K562 (cell line): ENCODE measurements at regions not wholly inside any gene's neighbourhood (a gene's known extent, or its start where the extent isn't known, plus 50 kb on each side); places are given as distances from the start of the nearest gene placed in this dataset.

Experiments used
- EZH2 ChIP-seq: IDR thresholded peaks from 2 replicates; pipeline ENCODE4 v1.6.1; 2012; ENCODE audit warnings: low read depth, mild to moderate bottlenecking, inconsistent platforms, low read length, borderline replicate concordance
- MAZ ChIP-seq, 2 experiments: fragments of 450-650 bp in 1 of 2; sonication (generic) in 1 of 2; formaldehyde crosslinking; IDR thresholded peaks in 1 of 2; conservative IDR thresholded peaks in 1 of 2; 2 replicates each; pipeline versions ENCODE4 v1.4.0 to v1.5.0; 2020; ENCODE audit warnings: mild to moderate bottlenecking in 1 of 2, missing genetic modification reagents in 1 of 2
- NR4A1 ChIP-seq, 2 experiments: fragments of 250-450 bp in 1 of 2; fragments of 450-650 bp in 1 of 2; sonication (Bioruptor Pico) in 1 of 2; IDR thresholded peaks; 2 replicates each; pipeline versions ENCODE4 v1.4.0 to v1.6.1; 2016 to 2020; ENCODE audit warnings: mild to moderate bottlenecking in 2 of 2, missing compliant biosample characterization in 1 of 2, missing genetic modification characterization in 1 of 2, moderate library complexity in 1 of 2
- POLR2A ChIP-seq: fragments of 450-650 bp; conservative IDR thresholded peaks from 2 replicates; pipeline ENCODE4 v1.6.1; 2016
- RAD21 ChIP-seq, 2 experiments: fragments of 250-450 bp in 1 of 2; fragments of 450-650 bp in 1 of 2; sonication (Bioruptor Pico) in 1 of 2; formaldehyde crosslinking in 1 of 2; IDR thresholded peaks in 1 of 2; conservative IDR thresholded peaks in 1 of 2; 2 replicates each; pipeline versions ENCODE4 v1.4.0 to v1.8.0; 2020 to 2022; ENCODE audit warnings: mild to moderate bottlenecking in 2 of 2, moderate library complexity in 1 of 2
- RBM14 ChIP-seq: fragments of 200-400 bp; formaldehyde crosslinking; IDR thresholded peaks from 2 replicates; pipeline ENCODE4 v1.6.1; 2018; ENCODE audit warnings: low read depth, mild to moderate bottlenecking, low read length, moderate library complexity, borderline replicate concordance; ENCODE audit not compliant: insufficient read depth
- SIN3A ChIP-seq, 2 experiments: fragments of 150-350 bp in 1 of 2; IDR thresholded peaks; 2 replicates each; pipeline ENCODE4 v1.6.1; 2011 to 2016; ENCODE audit warnings: borderline replicate concordance in 2 of 2, low read depth in 2 of 2, low read length in 2 of 2, mild to moderate bottlenecking in 2 of 2, moderate library complexity in 2 of 2; ENCODE audit not compliant: control insufficient read depth in 1 of 2
- TRIM28 ChIP-seq: fragments of 450-650 bp; IDR thresholded peaks from 2 replicates; pipeline ENCODE4 v1.6.1; 2017
- YY1 ChIP-seq, 3 experiments: IDR thresholded peaks; 2 replicates each; pipeline ENCODE4 v1.6.1; 2011; ENCODE audit warnings: low read length in 2 of 3, mild to moderate bottlenecking in 2 of 3, moderate library complexity in 2 of 3, borderline replicate concordance in 1 of 3, control low read depth in 1 of 3, low read depth in 1 of 3; ENCODE audit not compliant: insufficient read depth in 3 of 3, insufficient replicate concordance in 2 of 3, control insufficient read depth in 1 of 3, insufficient read length in 1 of 3; ENCODE audit errors: extremely low read depth in 1 of 3
- TF ChIP-seq, protein P1 (sequence below), 3 experiments: IDR thresholded peaks in 2 of 3; conservative IDR thresholded peaks in 1 of 3; 2 replicates each; pipeline ENCODE4 v1.5.1; 2011 to 2012; ENCODE audit warnings: low read length in 3 of 3, mild to moderate bottlenecking in 3 of 3, control low read depth in 2 of 3, improper control_type of control experiment in 1 of 3, inconsistent platforms in 1 of 3, low read depth in 1 of 3, mixed read lengths in 1 of 3, moderate library complexity in 1 of 3; ENCODE audit not compliant: insufficient read depth in 2 of 3
- TF ChIP-seq, protein P2 (sequence below): fragments of 250-450 bp; sonication (Bioruptor Pico); IDR thresholded peaks from 2 replicates; pipeline ENCODE4 v1.5.0; 2020; ENCODE audit warnings: mild to moderate bottlenecking, borderline replicate concordance
- TF ChIP-seq, protein P3 (sequence below), 2 experiments: IDR thresholded peaks; 2 replicates each; pipeline ENCODE4 v1.6.1; 2011; ENCODE audit warnings: borderline replicate concordance in 1 of 2, control low read depth in 1 of 2, low read depth in 1 of 2, low read length in 1 of 2, mild to moderate bottlenecking in 1 of 2, mixed read lengths in 1 of 2, moderate library complexity in 1 of 2; ENCODE audit not compliant: insufficient read depth in 1 of 2, insufficient read length in 1 of 2, poor library complexity in 1 of 2, severe bottlenecking in 1 of 2; ENCODE audit errors: extremely low read depth in 1 of 2

DNA sequence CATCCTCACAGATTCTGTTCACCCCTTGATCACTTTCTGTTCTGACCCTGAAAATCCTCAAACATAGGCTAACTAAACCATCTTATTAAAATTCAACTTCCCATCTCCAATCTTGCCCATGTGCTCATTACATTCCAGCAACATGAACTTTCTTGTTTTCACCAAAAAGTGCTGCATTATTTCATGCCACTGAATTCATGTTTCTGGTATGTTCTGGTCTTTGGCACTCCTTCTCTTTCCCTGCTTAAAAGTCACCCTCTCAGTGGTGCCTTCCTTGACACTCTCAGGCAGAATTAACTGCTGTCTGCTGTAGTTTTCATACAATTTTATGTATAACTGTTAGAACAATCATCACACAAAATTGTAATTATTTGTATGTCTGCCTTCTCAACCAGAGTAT is 247.7 kb upstream of the RBMS1 start:
- TF ChIP-seq NR4A1 (CRISPR knock-in tag; IDR thresholded peaks at IDR 0.05) (no peak), NR4A1 (tag; IDR thresholded peaks at IDR 0.05) (no peak), TRIM28 (no peak), YY1 (IDR thresholded peaks at IDR 0.05; ENCODE audit: borderline replicate concordance in 1 of 3, control insufficient read depth in 1 of 3, extremely low read depth in 1 of 3, insufficient read depth in 3 of 3, insufficient read length in 1 of 3, insufficient replicate concordance in 2 of 3, low read depth in 1 of 3, low read length in 2 of 3) (no peak), EZH2 (no peak), RAD21 (CRISPR knock-in tag; conservative IDR thresholded peaks at IDR 0.05 in 1 of 2, IDR thresholded peaks at IDR 0.05 in 1 of 2) (no peak), SIN3A (IDR thresholded peaks at IDR 0.05; ENCODE audit: borderline replicate concordance in 2 of 2, control insufficient read depth in 1 of 2, low read depth in 2 of 2, low read length in 2 of 2) (no peak), POLR2A (no peak), MAZ (CRISPR knock-in tag; conservative IDR thresholded peaks at IDR 0.05 in 1 of 2, IDR thresholded peaks at IDR 0.05 in 1 of 2) (no peak), RBM14 (no peak)
- TF ChIP-seq, protein P1, sequence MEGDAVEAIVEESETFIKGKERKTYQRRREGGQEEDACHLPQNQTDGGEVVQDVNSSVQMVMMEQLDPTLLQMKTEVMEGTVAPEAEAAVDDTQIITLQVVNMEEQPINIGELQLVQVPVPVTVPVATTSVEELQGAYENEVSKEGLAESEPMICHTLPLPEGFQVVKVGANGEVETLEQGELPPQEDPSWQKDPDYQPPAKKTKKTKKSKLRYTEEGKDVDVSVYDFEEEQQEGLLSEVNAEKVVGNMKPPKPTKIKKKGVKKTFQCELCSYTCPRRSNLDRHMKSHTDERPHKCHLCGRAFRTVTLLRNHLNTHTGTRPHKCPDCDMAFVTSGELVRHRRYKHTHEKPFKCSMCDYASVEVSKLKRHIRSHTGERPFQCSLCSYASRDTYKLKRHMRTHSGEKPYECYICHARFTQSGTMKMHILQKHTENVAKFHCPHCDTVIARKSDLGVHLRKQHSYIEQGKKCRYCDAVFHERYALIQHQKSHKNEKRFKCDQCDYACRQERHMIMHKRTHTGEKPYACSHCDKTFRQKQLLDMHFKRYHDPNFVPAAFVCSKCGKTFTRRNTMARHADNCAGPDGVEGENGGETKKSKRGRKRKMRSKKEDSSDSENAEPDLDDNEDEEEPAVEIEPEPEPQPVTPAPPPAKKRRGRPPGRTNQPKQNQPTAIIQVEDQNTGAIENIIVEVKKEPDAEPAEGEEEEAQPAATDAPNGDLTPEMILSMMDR (IDR thresholded peaks at IDR 0.05 in 2 of 3, conservative IDR thresholded peaks at IDR 0.05 in 1 of 3; ENCODE audit: insufficient read depth in 2 of 3, low read depth in 1 of 3, low read length in 3 of 3), result no peak
- TF ChIP-seq, protein P2, sequence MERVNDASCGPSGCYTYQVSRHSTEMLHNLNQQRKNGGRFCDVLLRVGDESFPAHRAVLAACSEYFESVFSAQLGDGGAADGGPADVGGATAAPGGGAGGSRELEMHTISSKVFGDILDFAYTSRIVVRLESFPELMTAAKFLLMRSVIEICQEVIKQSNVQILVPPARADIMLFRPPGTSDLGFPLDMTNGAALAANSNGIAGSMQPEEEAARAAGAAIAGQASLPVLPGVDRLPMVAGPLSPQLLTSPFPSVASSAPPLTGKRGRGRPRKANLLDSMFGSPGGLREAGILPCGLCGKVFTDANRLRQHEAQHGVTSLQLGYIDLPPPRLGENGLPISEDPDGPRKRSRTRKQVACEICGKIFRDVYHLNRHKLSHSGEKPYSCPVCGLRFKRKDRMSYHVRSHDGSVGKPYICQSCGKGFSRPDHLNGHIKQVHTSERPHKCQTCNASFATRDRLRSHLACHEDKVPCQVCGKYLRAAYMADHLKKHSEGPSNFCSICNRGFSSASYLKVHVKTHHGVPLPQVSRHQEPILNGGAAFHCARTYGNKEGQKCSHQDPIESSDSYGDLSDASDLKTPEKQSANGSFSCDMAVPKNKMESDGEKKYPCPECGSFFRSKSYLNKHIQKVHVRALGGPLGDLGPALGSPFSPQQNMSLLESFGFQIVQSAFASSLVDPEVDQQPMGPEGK (CRISPR knock-in tag), result no peak
- TF ChIP-seq, protein P3, sequence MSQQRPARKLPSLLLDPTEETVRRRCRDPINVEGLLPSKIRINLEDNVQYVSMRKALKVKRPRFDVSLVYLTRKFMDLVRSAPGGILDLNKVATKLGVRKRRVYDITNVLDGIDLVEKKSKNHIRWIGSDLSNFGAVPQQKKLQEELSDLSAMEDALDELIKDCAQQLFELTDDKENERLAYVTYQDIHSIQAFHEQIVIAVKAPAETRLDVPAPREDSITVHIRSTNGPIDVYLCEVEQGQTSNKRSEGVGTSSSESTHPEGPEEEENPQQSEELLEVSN (IDR thresholded peaks at IDR 0.05; ENCODE audit: borderline replicate concordance in 1 of 2, extremely low read depth in 1 of 2, insufficient read depth in 1 of 2, insufficient read length in 1 of 2, low read depth in 1 of 2, low read length in 1 of 2, poor library complexity in 1 of 2, severe bottlenecking in 1 of 2), result no peak
